ENCODE measurements at regions not wholly inside any gene's neighbourhood (a gene's known extent, or its start where the extent isn't known, plus 50 kb on each side); places are given as distances from the start of the nearest gene placed in this dataset.
"Not testable (repeated sequence)": the region's sequence is repeated elsewhere in the genome, so short reads cannot be mapped to it uniquely, and the experiment has no call there.

GRCh38 chr12:46945591-46945990 lies 119.8 kb upstream of the SLC38A4 start:
- DNase-seq: no peak

GRCh38 chr12:46946137-46946536 lies 120.3 kb upstream of the SLC38A4 start:
- no peak for DNase-seq

GRCh38 chr12:46948936-46949545 lies 123.2 kb upstream of the SLC38A4 start:
- no peak for DNase-seq

- no peak for DNase-seq
Measured at GRCh38 chr12:46950094-46950493, 124.3 kb upstream of the SLC38A4 start.

- DNase-seq: no peak
Measured at GRCh38 chr12:46952880-46953483, 126.4 kb upstream of the PCED1B start.

GRCh38 chr12:46956451-46957035 lies 122.9 kb upstream of the PCED1B start:
- no peak for DNase-seq

GRCh38 chr12:46958053-46958452 lies 121.4 kb upstream of the PCED1B start:
- no peak for DNase-seq

- DNase-seq: no peak
Measured at GRCh38 chr12:46958599-46959290, 120.7 kb upstream of the PCED1B start.

GRCh38 chr12:46959502-46959901 lies 119.9 kb upstream of the PCED1B start:
- no peak for DNase-seq

GRCh38 chr12:46960681-46961080 lies 118.7 kb upstream of the PCED1B start:
- no peak for DNase-seq

GRCh38 chr12:46963191-46963590 lies 116.2 kb upstream of the PCED1B start:
- DNase-seq: no peak

- DNase-seq: no peak
Measured at GRCh38 chr12:46963977-46964971, 115.1 kb upstream of the PCED1B start.

GRCh38 chr12:46965137-46965536 lies 114.3 kb upstream of the PCED1B start:
- no peak for DNase-seq

GRCh38 chr12:46965880-46966279 lies 113.5 kb upstream of the PCED1B start:
- DNase-seq: no peak

GRCh38 chr12:46970636-46971035 lies 108.8 kb upstream of the PCED1B start:
- no peak for DNase-seq

GRCh38 chr12:46973937-46974336 lies 105.5 kb upstream of the PCED1B start:
- DNase-seq: not testable (repeated sequence)

GRCh38 chr12:46977871-46978375 lies 101.5 kb upstream of the PCED1B start:
- DNase-seq: no peak

- no peak for DNase-seq
Measured at GRCh38 chr12:46981622-46982021, 97.8 kb upstream of the PCED1B start.

GRCh38 chr12:46982629-46983392 lies 96.6 kb upstream of the PCED1B start:
- DNase-seq: no peak

- no peak for DNase-seq
Measured at GRCh38 chr12:46983393-46983793, 96.0 kb upstream of the PCED1B start.

Measured in right lung (tissue), 2 donors.